ENCODE measurements at regions not wholly inside any gene's neighbourhood (a gene's known extent, or its start where the extent isn't known, plus 50 kb on each side); places are given as distances from the start of the nearest gene placed in this dataset.

- TF ChIP-seq CTCF (IDR thresholded peaks at IDR 0.05; ENCODE audit: control extremely low read depth, extremely low read depth, low read depth, missing control alignments) = no peak
- DNase-seq (ENCODE audit: extremely low spot score) = no peak
- CTCF ChIA-PET = interaction anchor here (1.1 to 4.8 kb wide), 4 partner anchors 9 to 140 kb away, joined by 3 to 16 read pairs (median 4); no protein-coding TSS in a partner anchor
- POLR2A ChIA-PET = no interaction called here
Measured at GRCh38 chr12:4137015-4137414, 136.5 kb upstream of the CCND2 start.

- ChIA-PET CTCF (interaction anchor here (2.5 to 4.8 kb wide), 2 partner anchors 28 to 141 kb away, joined by 8 to 16 read pairs; no protein-coding TSS in a partner anchor), POLR2A (interaction anchor here (1.2 kb wide), 1 partner anchor 80 kb away, joined by 3 read pairs; no protein-coding TSS in a partner anchor)
- no peak for TF ChIP-seq CTCF (IDR thresholded peaks at IDR 0.05; ENCODE audit: control extremely low read depth, extremely low read depth, low read depth, missing control alignments)
- peak; percentile 84 for DNase-seq (ENCODE audit: extremely low spot score)
Measured at GRCh38 chr12:4135919-4136605, 137.5 kb upstream of the CCND2 start.

- DNase-seq (ENCODE audit: extremely low spot score) = no peak
- TF ChIP-seq CTCF (IDR thresholded peaks at IDR 0.05; ENCODE audit: control extremely low read depth, extremely low read depth, low read depth, missing control alignments) = no peak
- POLR2A ChIA-PET = no interaction called here
- CTCF ChIA-PET = interaction anchor here (0.9 to 4.8 kb wide), 8 partner anchors 8 to 142 kb away, joined by 3 to 16 read pairs (median 4); no protein-coding TSS in a partner anchor
Measured at GRCh38 chr12:4134448-4135263, 138.9 kb upstream of the CCND2 start.

- ChIA-PET CTCF (interaction anchor here (0.6 to 4.8 kb wide), 9 partner anchors 8 to 143 kb away, joined by 3 to 16 read pairs (median 4); no protein-coding TSS in a partner anchor), POLR2A (no interaction called here)
- TF ChIP-seq CTCF (IDR thresholded peaks at IDR 0.05; ENCODE audit: control extremely low read depth, extremely low read depth, low read depth, missing control alignments) = no peak
- no peak for DNase-seq (ENCODE audit: extremely low spot score)
Measured at GRCh38 chr12:4133636-4134447, 139.7 kb upstream of the CCND2 start.

GRCh38 chr12:4133029-4133428, 140.5 kb upstream of the CCND2 start:
- POLR2A ChIA-PET = no interaction called here

More at GRCh38 chr12:4133029-4133428, 140.5 kb upstream of the CCND2 start:
- no peak for TF ChIP-seq CTCF (IDR thresholded peaks at IDR 0.05; ENCODE audit: control extremely low read depth, extremely low read depth, low read depth, missing control alignments)
- no peak for DNase-seq (ENCODE audit: extremely low spot score)
- CTCF ChIA-PET = interaction anchor here (0.6 to 1.9 kb wide), 8 partner anchors 9 to 144 kb away, joined by 3 to 6 read pairs (median 4); no protein-coding TSS in a partner anchor

Data from GM10248 (cell line).